ENCODE measurements at regions not wholly inside any gene's neighbourhood (a gene's known extent, or its start where the extent isn't known, plus 50 kb on each side); places are given as distances from the start of the nearest gene placed in this dataset.
A peak's percentile ranks its signal among the peaks of the same experiment; 100 is the strongest.
"Not testable (repeated sequence)": the region's sequence is repeated elsewhere in the genome, so short reads cannot be mapped to it uniquely, and the experiment has no call there.

DNA sequence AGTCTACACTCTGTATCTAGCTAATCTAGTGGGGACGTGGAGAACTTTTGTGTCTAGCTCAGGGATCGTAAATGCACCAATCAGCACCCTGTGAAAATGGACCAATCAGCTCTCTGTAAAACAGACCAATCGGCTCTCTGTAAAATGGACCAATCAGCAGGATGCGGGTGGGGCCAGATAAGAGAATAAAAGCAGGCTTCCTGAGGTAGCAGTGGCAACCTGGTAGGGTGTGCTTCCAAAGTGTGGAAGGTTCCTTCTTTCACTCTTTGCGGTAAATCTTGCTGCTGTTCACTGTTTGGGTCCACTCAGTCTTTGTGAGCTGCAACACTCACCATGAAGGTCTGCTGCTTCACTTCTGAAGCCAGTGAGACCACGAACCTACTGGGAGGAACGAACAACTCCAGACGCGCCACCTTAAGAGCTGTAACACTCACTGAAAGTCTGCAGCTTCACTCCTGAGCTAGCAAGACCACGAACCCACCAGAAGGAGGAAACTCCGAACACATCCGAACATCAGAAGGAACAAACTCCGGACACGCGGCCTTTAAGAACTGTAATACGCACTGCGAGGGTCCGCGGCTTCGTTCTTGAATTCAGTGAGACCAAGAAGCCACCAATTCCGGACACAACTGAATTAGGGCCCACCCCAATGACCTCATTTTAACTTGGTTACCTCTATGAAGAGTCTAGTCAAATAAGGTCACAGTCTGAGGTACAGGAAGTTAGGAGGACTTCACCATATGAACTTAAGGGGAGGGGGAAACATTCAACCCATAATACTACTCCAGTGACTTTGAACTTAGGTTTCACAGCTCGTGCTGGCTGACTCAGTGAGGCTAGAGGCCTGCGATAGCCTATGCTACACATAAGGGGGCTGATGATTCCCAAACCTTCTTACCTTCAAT lies 59.8 kb upstream of the LPGAT1 start:
- H3K36me3 ChIP-seq (ENCODE audit: insufficient read depth, low read length); H3K9me3 ChIP-seq (ENCODE audit: control insufficient read depth in 1 of 2, low read length in 2 of 2); DNase-seq; H3K27ac ChIP-seq (ENCODE audit: low read depth, low read length); POLR2A ChIA-PET (ENCODE audit: partially characterized antibody); H3K4me3 ChIP-seq (ENCODE audit: low read length in 2 of 2); H3K4me1 ChIP-seq (ENCODE audit: insufficient read depth, low read length); intact Hi-C loops (cut with micrococcal nuclease); H3K27me3 ChIP-seq (ENCODE audit: insufficient read depth, low read length); H3K9me3 Mint-ChIP-seq; H3K36me3 Mint-ChIP-seq; CTCF ChIA-PET (ENCODE audit: partially characterized antibody): not testable (repeated sequence)
- Mint-ChIP-seq H3K27me3 (peaks cover 4 to 10% of the 10 kb centered on the region in 2 donors), H3K4me3 (peak overlapping the region in 1 of 8 donors; percentile 6), H3K27ac (peak overlapping the region in 1 of 7 donors; percentile 21), H3K4me1 (peaks cover 5 to 11% (median 8%) of the 10 kb centered on the region in 4 donors)

DNA sequence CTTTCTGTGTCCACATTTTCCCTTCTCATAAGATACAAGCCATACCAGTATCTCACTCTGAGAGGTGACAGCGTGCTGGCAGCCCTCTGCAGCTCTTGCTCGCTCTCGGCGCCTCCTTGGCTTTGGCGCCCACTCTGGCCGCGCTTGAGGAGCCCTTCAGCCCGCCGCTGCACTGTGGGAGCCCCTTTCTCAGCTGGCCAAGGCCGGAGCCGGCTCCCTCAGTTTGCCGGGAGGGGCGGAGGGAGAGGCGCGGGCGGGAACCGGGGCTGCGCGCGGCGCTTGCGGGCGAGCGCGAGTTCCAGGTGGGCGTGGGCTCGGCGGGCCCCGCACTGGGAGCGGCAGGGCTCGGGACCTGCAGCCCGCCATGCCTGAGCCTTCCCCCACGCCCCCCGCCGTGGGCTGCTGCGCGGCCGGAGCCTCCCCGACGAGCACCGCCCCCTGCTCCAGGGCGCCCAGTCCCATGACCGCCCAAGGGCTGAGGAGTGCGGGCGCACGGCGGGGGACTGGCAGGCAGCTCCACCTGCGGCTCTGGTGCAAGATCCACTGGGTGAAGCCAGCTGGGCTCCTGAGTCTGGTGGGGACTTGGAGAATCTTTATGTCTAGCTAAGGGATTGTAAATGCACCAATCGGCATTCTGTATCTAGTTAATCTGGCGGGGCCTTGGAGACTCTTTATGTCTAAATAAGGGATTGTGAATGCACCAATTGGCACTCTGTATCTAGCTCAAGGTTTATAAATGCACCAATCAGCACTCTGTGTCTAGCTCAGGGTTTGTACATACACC lies 58.9 kb upstream of the LPGAT1 start:
- intact Hi-C loops (cut with micrococcal nuclease); POLR2A ChIA-PET (ENCODE audit: partially characterized antibody): not testable (repeated sequence)

DNA sequence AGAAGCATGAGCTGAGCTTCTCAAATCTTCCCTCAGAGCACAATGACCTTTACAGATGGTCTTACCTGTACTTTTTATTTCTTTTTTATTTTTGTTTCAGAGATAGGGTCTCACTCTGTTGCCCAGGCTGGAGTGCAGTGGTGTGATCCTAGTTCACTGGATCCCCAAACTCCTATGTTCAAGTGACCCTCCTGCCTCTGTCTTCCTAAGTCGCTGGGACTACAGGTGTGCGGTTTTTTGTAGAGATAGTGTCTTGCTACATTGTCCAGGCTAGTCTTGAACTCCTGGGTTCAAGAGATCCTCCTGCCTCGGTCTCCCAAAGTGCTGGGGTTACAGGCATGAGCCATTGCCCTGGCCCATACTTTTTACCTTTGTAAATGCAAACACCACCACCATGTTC lies 56.0 kb upstream of the LPGAT1 start:
- no peaks in the 10 kb centered on the region for H3K4me1 ChIP-seq (ENCODE audit: insufficient read depth, low read length)
- no peak overlapping the region for H3K27ac ChIP-seq (ENCODE audit: low read depth, low read length)
- H3K27me3 ChIP-seq (ENCODE audit: insufficient read depth, low read length) = no peaks in the 10 kb centered on the region
- CTCF ChIA-PET (ENCODE audit: partially characterized antibody) = no interaction called here
- H3K4me3 ChIP-seq (ENCODE audit: low read length in 2 of 2) = no peak overlapping the region
- Mint-ChIP-seq H3K9me3 (peaks cover 0 to 5% (median under 1%) of the 10 kb centered on the region in 8 donors), H3K4me3 (no peak overlapping the region), H3K4me1 (peaks cover 5 to 11% (median 8%) of the 10 kb centered on the region in 4 donors), H3K36me3 (no peaks in the 10 kb centered on the region), H3K27me3 (peaks cover 4 to 10% of the 10 kb centered on the region in 2 donors), H3K27ac (no peak overlapping the region)
- no peaks in the 10 kb centered on the region for H3K9me3 ChIP-seq (ENCODE audit: control insufficient read depth in 1 of 2, low read length in 2 of 2)
- H3K36me3 ChIP-seq (ENCODE audit: insufficient read depth, low read length) = no peaks in the 10 kb centered on the region
- POLR2A ChIA-PET (ENCODE audit: partially characterized antibody) = no interaction called here
- peak in 1 of 5 donors; percentile 31 for DNase-seq
- intact Hi-C loops (cut with micrococcal nuclease) = no loop called here

More for the DNA sequence above, 58.9 kb upstream of the LPGAT1 start:
- Mint-ChIP-seq H3K4me1 (peaks cover 5 to 11% (median 8%) of the 10 kb centered on the region in 4 donors), H3K27me3 (peaks cover 4 to 10% of the 10 kb centered on the region in 2 donors)
- H3K27ac Mint-ChIP-seq; DNase-seq; H3K4me3 Mint-ChIP-seq; H3K36me3 ChIP-seq (ENCODE audit: insufficient read depth, low read length); CTCF ChIA-PET (ENCODE audit: partially characterized antibody); H3K27ac ChIP-seq (ENCODE audit: low read depth, low read length); H3K4me3 ChIP-seq (ENCODE audit: low read length in 2 of 2); H3K9me3 ChIP-seq (ENCODE audit: control insufficient read depth in 1 of 2, low read length in 2 of 2); H3K4me1 ChIP-seq (ENCODE audit: insufficient read depth, low read length); H3K36me3 Mint-ChIP-seq; H3K9me3 Mint-ChIP-seq; H3K27me3 ChIP-seq (ENCODE audit: insufficient read depth, low read length): not testable (repeated sequence)

DNA sequence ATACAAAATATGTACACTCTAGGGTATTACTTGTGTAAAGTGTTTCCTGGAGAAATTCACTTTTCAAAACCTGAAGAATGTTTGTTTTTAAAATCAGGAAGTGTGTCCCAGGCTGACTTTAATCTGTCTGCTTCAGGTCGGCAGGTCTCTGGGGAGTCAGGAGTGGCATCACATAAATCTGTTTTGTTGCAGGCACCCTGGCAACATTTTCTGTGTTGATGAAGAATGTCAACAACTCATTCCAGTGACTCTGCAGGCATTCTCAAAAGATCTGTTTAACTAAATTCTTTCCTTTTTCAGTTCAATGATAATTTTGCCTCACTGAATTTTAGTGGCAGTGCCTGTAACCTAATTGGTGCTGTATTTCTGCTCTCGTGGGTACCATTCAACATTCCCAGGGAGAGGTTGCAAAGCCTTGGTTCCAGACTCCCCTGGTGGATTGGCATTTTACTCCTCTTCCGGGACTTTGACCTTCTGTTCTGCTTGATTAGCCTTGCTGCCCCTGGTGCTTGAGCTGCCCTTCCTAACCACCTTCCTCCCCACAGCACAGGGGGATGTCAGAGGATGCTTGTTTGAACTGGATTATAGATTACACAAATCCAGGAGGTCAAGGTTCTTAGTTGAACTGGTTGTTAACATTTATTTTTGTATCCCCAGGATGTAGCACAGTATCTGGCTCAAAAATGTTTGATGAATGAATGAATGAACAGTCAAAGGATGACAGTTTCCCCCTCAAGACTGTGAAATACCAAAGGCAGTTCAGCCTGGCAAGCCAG lies 55.4 kb upstream of the LPGAT1 start:
- Mint-ChIP-seq H3K36me3 (no peaks in the 10 kb centered on the region), H3K27ac (no peak overlapping the region), H3K4me1 (peaks cover 5 to 11% (median 8%) of the 10 kb centered on the region in 4 donors), H3K4me3 (no peak overlapping the region), H3K27me3 (peaks cover 4 to 10% of the 10 kb centered on the region in 2 donors), H3K9me3 (peaks cover 0 to 8% (median under 1%) of the 10 kb centered on the region in 8 donors)
- H3K4me3 ChIP-seq (ENCODE audit: low read length in 2 of 2) = no peak overlapping the region
- POLR2A ChIA-PET (ENCODE audit: partially characterized antibody) = no interaction called here
- H3K9me3 ChIP-seq (ENCODE audit: control insufficient read depth in 1 of 2, low read length in 2 of 2) = no peaks in the 10 kb centered on the region
- intact Hi-C loops (cut with micrococcal nuclease) = no loop called here
- no peak for DNase-seq
- H3K27ac ChIP-seq (ENCODE audit: low read depth, low read length) = no peak overlapping the region
- no peaks in the 10 kb centered on the region for H3K36me3 ChIP-seq (ENCODE audit: insufficient read depth, low read length)
- no peaks in the 10 kb centered on the region for H3K4me1 ChIP-seq (ENCODE audit: insufficient read depth, low read length)
- H3K27me3 ChIP-seq (ENCODE audit: insufficient read depth, low read length) = no peaks in the 10 kb centered on the region
- CTCF ChIA-PET (ENCODE audit: partially characterized antibody) = no interaction called here

DNA sequence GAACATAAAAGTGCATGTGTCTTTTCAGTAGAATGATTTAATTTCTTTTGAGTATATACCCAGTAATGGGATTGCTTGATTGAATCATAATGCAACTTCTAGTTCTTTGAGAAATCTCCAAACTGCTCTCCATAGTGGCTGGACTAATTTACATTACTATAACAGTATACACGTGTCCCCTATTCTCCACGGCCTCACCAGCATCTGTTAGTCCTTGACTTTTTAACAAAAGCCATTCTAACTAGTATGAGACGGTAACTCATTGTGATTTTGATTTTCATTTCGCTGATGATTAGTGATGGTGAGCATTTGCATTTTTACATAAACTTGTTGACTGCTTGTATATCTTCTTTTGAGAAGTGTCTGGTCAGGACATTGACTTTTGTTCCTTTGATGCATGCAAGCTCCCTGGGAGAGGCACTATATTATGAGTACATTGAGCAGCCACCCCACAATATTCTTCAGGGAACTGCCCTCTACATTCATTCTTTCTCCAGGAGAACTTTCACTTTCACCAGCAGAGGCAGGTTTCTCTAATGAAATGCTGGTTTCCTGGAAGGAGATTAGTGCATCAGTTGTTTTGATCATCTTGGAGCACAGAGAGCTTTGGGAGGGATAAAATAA lies 51.9 kb upstream of the LPGAT1 start:
- H3K36me3 ChIP-seq (ENCODE audit: insufficient read depth, low read length) = no peaks in the 10 kb centered on the region
- H3K27ac Mint-ChIP-seq = no peak overlapping the region
- no peak overlapping the region for H3K4me3 ChIP-seq (ENCODE audit: low read length in 2 of 2)
- intact Hi-C loops (cut with micrococcal nuclease) = no loop called here
- no peak overlapping the region for H3K27ac ChIP-seq (ENCODE audit: low read depth, low read length)
- peaks cover 0 to 10% (median 0%) of the 10 kb centered on the region in 8 donors for H3K9me3 Mint-ChIP-seq
- POLR2A ChIA-PET (ENCODE audit: partially characterized antibody) = no interaction called here
- no peak for DNase-seq
- H3K36me3 Mint-ChIP-seq = no peaks in the 10 kb centered on the region
- H3K27me3 Mint-ChIP-seq = peaks cover 0 to 5% of the 10 kb centered on the region in 2 donors
- no peaks in the 10 kb centered on the region for H3K9me3 ChIP-seq (ENCODE audit: control insufficient read depth in 1 of 2, low read length in 2 of 2)
- no peak overlapping the region for H3K4me3 Mint-ChIP-seq
- peaks cover 1 to 2% (median 2%) of the 10 kb centered on the region in 4 donors for H3K4me1 Mint-ChIP-seq
- no peaks in the 10 kb centered on the region for H3K4me1 ChIP-seq (ENCODE audit: insufficient read depth, low read length)
- no peaks in the 10 kb centered on the region for H3K27me3 ChIP-seq (ENCODE audit: insufficient read depth, low read length)
- CTCF ChIA-PET (ENCODE audit: partially characterized antibody) = no interaction called here

Measured in CD4-positive, alpha-beta memory T cell (primary cell).